ENCODE measurements at regions not wholly inside any gene's neighbourhood (a gene's known extent, or its start where the extent isn't known, plus 50 kb on each side); places are given as distances from the start of the nearest gene placed in this dataset.
A peak's percentile ranks its signal among the peaks of the same experiment; 100 is the strongest.

DNA sequence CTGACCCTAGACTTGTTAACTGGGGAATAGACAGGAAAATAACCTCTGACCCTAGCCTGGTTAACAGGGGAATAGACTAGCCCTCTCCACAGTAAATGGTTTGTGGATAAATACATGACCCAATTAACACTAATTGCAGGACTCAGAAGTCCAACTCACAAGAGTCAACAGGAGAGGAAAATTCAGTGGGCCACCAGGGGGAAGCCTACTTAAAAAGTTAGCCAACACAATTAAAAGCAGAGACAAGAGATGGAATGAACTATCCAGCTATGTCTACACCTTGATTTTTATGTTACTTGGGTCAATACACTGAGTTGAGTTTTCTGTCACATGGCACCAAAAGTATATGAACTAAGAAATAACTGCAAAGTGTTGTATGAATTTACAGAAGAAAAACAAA, 158.8 kb upstream of the SLC39A10 start:
- peak; percentile 29; the same call in 1 of the 3 replicates for TF ChIP-seq SMC3 (IDR thresholded peaks at IDR 0.05)
- TF ChIP-seq, protein P1, sequence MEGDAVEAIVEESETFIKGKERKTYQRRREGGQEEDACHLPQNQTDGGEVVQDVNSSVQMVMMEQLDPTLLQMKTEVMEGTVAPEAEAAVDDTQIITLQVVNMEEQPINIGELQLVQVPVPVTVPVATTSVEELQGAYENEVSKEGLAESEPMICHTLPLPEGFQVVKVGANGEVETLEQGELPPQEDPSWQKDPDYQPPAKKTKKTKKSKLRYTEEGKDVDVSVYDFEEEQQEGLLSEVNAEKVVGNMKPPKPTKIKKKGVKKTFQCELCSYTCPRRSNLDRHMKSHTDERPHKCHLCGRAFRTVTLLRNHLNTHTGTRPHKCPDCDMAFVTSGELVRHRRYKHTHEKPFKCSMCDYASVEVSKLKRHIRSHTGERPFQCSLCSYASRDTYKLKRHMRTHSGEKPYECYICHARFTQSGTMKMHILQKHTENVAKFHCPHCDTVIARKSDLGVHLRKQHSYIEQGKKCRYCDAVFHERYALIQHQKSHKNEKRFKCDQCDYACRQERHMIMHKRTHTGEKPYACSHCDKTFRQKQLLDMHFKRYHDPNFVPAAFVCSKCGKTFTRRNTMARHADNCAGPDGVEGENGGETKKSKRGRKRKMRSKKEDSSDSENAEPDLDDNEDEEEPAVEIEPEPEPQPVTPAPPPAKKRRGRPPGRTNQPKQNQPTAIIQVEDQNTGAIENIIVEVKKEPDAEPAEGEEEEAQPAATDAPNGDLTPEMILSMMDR (IDR thresholded peaks at IDR 0.05), result no peak
- no peak for TF ChIP-seq POLR2A (IDR thresholded peaks at IDR 0.05; ENCODE audit: low read length)
